Left ventricle myocardium inferior (tissue), 1 donor: ENCODE measurements at regions not wholly inside any gene's neighbourhood (a gene's known extent, or its start where the extent isn't known, plus 50 kb on each side); places are given as distances from the start of the nearest gene placed in this dataset.

Experiments used
- DNase-seq: peaks from one replicate; pipeline ENCODE4 v3.0.0-alpha.2; 2020
- H3K27ac ChIP-seq: fragments of 200-600 bp; replicated peaks from 2 replicates; pipeline ENCODE4 v1.8.0; 2021
- H3K27me3 ChIP-seq: fragments of 200-600 bp; 2 replicates; pipeline ENCODE4 v1.8.0; 2021; ENCODE audit warnings: low read depth
- H3K36me3 ChIP-seq: fragments of 200-600 bp; 2 replicates; pipeline ENCODE4 v1.8.0; 2021
- H3K4me1 ChIP-seq: fragments of 200-600 bp; 2 replicates; pipeline ENCODE4 v1.8.0; 2021
- H3K4me3 ChIP-seq: fragments of 200-600 bp; 2 replicates; pipeline ENCODE4 v1.8.0; 2021; ENCODE audit warnings: mild to moderate bottlenecking, moderate library complexity
- H3K9me3 ChIP-seq: fragments of 200-600 bp; replicated peaks from 2 replicates; pipeline ENCODE4 v1.8.0; 2021
- intact Hi-C: fragments of 100-400 bp; cut with micrococcal nuclease; formaldehyde crosslinking; loops from one replicate; pipeline ENCODE4 v1.11.0; 2022
- TF ChIP-seq, protein P1 (sequence below): fragments of 200-600 bp; IDR thresholded peaks from 2 replicates; pipeline ENCODE4 v1.8.0; 2021; ENCODE audit warnings: antibody characterized with exemption, mild to moderate bottlenecking, borderline replicate concordance
- donor health status: DM: no; HTN: yes; CAD: no; lungs with severe emphysema.

DNA sequence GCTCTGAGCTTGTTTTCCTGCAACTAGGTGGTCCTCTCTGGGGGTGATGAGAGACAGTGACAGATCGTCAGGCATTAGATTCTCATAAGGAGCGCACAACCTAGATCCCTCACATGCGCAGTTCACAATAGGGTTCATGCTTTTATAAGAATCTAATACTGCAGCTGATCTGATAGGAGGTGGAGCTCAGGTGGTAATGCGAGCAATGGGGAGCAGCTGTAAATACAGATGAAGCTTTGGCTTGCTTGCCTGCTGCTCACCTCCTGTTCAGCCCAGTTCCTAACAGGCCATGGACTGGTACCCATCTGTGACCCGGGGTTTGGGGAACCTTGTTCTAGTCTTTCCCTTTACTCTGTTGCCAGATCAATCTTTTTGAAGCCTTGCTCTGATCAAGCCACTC lies 89.5 kb upstream of the POU5F2 start:
- DNase-seq, result no peak
- TF ChIP-seq, protein P1, sequence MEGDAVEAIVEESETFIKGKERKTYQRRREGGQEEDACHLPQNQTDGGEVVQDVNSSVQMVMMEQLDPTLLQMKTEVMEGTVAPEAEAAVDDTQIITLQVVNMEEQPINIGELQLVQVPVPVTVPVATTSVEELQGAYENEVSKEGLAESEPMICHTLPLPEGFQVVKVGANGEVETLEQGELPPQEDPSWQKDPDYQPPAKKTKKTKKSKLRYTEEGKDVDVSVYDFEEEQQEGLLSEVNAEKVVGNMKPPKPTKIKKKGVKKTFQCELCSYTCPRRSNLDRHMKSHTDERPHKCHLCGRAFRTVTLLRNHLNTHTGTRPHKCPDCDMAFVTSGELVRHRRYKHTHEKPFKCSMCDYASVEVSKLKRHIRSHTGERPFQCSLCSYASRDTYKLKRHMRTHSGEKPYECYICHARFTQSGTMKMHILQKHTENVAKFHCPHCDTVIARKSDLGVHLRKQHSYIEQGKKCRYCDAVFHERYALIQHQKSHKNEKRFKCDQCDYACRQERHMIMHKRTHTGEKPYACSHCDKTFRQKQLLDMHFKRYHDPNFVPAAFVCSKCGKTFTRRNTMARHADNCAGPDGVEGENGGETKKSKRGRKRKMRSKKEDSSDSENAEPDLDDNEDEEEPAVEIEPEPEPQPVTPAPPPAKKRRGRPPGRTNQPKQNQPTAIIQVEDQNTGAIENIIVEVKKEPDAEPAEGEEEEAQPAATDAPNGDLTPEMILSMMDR, result no peak
- Histone ChIP-seq H3K27ac (no peak overlapping the region), H3K4me1 (no peaks in the 10 kb centered on the region), H3K36me3 (no peaks in the 10 kb centered on the region), H3K9me3 (peaks cover 14% of the 10 kb centered on the region), H3K27me3 (no peaks in the 10 kb centered on the region), H3K4me3 (no peak overlapping the region)
- intact Hi-C loops, result no loop called here

DNA sequence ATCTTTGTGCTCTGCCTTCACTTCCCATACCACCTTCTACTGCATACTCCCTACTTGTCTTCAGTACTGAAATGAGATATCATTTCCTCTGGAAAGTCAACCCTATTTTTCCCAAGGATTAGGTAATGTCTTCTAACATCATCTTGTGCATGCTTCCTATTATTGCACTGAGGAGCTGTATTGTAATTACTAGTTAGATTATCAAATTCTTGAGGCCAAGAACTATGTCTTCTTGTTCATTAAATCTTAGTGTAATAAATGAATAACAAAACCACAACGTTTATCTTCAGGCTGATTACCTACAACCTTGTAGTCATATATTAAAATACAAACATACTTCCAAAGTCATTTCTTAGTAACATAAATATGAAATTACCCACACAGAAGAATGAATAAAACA lies 87.9 kb upstream of the POU5F2 start:
- peaks cover 3% of the 10 kb centered on the region for H3K36me3 ChIP-seq
- H3K9me3 ChIP-seq, result peaks cover 25% of the 10 kb centered on the region
- H3K27ac ChIP-seq, result no peak overlapping the region
- H3K27me3 ChIP-seq, result no peaks in the 10 kb centered on the region
- intact Hi-C loops, result no loop called here
- DNase-seq, result no peak
- H3K4me1 ChIP-seq, result no peaks in the 10 kb centered on the region
- no peak overlapping the region for H3K4me3 ChIP-seq
- TF ChIP-seq, protein P1, result no peak

DNA sequence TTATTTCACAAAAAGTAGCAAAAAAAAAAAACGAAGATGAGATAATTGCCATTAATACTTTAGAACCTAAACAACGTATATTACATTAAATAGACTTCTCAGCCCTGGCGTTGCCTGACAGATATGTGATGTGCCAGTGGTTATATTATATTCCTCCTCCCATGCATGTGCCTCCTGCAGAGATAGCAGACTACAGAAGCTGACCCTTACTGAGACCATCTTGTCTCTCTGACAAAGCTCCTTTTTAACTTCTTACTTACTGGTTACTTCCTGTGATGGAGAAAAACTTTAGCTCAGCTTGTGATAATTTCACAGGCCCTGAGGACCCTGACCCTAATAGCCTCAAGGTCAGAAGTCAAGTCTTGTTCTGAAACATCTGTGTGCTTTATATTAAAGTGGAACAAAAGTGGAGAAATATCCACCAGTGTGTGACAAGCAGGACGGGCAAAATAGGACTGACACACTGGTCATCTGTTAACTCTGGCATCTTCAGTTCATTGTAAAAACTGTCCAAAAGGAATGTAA lies 80.6 kb upstream of the POU5F2 start:
- intact Hi-C loops, result no loop called here
- no peaks in the 10 kb centered on the region for H3K4me1 ChIP-seq
- TF ChIP-seq, protein P1, result no peak
- DNase-seq, result no peak
- peaks cover 16% of the 10 kb centered on the region for H3K9me3 ChIP-seq
- no peak overlapping the region for H3K27ac ChIP-seq
- H3K4me3 ChIP-seq, result no peak overlapping the region
- H3K27me3 ChIP-seq, result no peaks in the 10 kb centered on the region
- H3K36me3 ChIP-seq, result peaks cover 10% of the 10 kb centered on the region

DNA sequence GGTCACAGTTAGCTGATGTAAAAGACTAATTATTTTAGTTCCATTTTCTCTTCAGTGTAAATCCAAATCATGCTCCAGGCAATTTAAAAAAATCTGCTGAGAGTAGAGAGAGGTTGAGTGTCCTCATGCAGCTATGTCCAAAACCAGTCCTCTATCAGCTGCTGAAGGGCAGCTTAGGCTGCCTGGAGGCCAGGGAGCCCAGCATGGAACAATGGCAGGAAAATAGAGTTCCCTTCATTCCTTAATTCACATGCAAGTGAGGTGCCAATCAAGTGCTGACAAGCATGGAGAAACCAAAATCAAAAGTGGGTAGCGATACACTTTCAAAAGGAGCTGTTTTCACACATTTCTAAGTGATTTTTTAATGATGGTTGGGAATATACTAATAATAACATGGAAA lies 78.3 kb upstream of the POU5F2 start:
- DNase-seq, result no peak
- no peak overlapping the region for H3K4me3 ChIP-seq
- H3K9me3 ChIP-seq, result peaks cover 1% of the 10 kb centered on the region
- H3K27me3 ChIP-seq, result no peaks in the 10 kb centered on the region
- TF ChIP-seq, protein P1, result no peak
- intact Hi-C loops, result no loop called here
- no peaks in the 10 kb centered on the region for H3K4me1 ChIP-seq
- no peak overlapping the region for H3K27ac ChIP-seq
- peaks cover 10% of the 10 kb centered on the region for H3K36me3 ChIP-seq

DNA sequence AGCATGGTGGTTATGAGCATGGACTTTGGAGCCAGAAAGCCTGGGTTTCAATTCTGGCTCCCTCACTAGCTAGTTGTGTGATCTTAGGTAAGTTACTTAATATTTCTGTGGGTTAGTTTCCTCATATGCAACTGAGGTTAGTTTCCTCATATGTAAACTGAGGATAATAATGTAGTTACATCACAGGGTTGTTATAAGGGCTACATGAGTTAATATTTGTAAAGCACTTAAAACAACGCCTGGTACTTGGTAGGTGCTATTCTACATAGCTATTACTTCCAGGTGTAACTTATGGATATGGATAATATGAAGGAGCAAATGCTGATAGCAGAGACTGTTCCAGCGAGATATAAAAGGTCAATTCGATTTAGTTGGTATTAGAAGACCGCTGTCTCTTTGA lies 69.4 kb upstream of the POU5F2 start:
- DNase-seq, result no peak
- intact Hi-C loops, result no loop called here
- Histone ChIP-seq H3K27me3 (no peaks in the 10 kb centered on the region), H3K27ac (no peak overlapping the region), H3K4me1 (no peaks in the 10 kb centered on the region), H3K36me3 (peaks cover 6% of the 10 kb centered on the region), H3K4me3 (no peak overlapping the region), H3K9me3 (no peaks in the 10 kb centered on the region)
- TF ChIP-seq, protein P1, result no peak

DNA sequence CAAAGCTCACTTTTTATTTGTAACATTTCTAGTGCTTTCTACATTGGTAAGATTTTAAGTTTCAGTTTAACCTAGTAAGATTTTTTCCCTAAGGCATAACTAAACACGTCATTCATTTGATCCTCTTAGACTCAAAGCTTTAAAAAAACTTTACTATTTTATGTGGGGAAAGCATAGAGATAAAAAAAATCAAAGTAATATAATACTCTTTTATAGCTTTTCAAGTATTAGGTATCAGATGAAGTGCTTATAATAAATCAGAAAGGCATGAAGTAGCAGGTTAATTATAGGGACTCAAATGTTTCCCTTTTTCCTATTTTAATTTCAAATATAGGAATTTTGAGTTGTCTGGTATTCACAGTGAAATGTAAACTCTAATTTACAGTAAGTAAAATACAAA lies 68.0 kb upstream of the POU5F2 start:
- H3K4me3 ChIP-seq, result no peak overlapping the region
- no peaks in the 10 kb centered on the region for H3K9me3 ChIP-seq
- no peak overlapping the region for H3K27ac ChIP-seq
- H3K36me3 ChIP-seq, result peaks cover under 1% of the 10 kb centered on the region
- TF ChIP-seq, protein P1, result no peak
- intact Hi-C loops, result loop anchor here (10.0 kb wide), 1 partner anchor 205 kb away; no protein-coding TSS in a partner anchor
- no peak for DNase-seq
- no peaks in the 10 kb centered on the region for H3K4me1 ChIP-seq
- H3K27me3 ChIP-seq, result no peaks in the 10 kb centered on the region
